CD14-positive monocyte (primary cell): ENCODE measurements at regions not wholly inside any gene's neighbourhood (a gene's known extent, or its start where the extent isn't known, plus 50 kb on each side); places are given as distances from the start of the nearest gene placed in this dataset.

ENCODE experiments used
- DNase-seq, 3 donors: peaks; one replicate each; pipeline ENCODE4 v3.0.0-alpha.2; 2011 to 2022
- H2AFZ ChIP-seq: 2 replicates; pipeline ENCODE4 v1.6.0; 2012; ENCODE audit warnings: mild to moderate bottlenecking, low read depth, low read length, inconsistent platforms; ENCODE audit not compliant: insufficient read depth, poor library complexity, severe bottlenecking
- H3K27ac ChIP-seq, 2 donors: 1 replicate in 1 of 2; 2 replicates in 1 of 2; pipeline ENCODE4 v1.5.1; 2012 to 2013; ENCODE audit warnings: low read length in 2 of 2, control low read depth in 1 of 2, inconsistent platforms in 1 of 2, low read depth in 1 of 2, mild to moderate bottlenecking in 1 of 2
- H3K27me3 ChIP-seq, 2 donors: one replicate each; pipeline versions ENCODE4 v1.6.0 to v1.6.1; 2011 to 2013; ENCODE audit warnings: low read length in 2 of 2; ENCODE audit not compliant: control insufficient read depth in 2 of 2, insufficient read depth in 2 of 2
- H3K36me3 ChIP-seq, 2 donors: replicated peaks in 1 of 2; 1 replicate in 1 of 2; 2 replicates in 1 of 2; pipeline versions ENCODE4 v1.5.1 to v1.6.1; 2012 to 2013; ENCODE audit warnings: low read length in 2 of 2, control low read depth in 1 of 2, inconsistent platforms in 1 of 2, mild to moderate bottlenecking in 1 of 2; ENCODE audit not compliant: insufficient read depth in 2 of 2, control insufficient read depth in 1 of 2
- H3K4me1 ChIP-seq, 2 donors: 1 replicate in 1 of 2; 2 replicates in 1 of 2; pipeline versions ENCODE4 v1.5.1 to v1.6.1; 2012 to 2013; ENCODE audit warnings: low read length in 2 of 2, control low read depth in 1 of 2, inconsistent platforms in 1 of 2, mild to moderate bottlenecking in 1 of 2, moderate library complexity in 1 of 2; ENCODE audit not compliant: insufficient read depth in 2 of 2, control insufficient read depth in 1 of 2
- H3K4me2 ChIP-seq: replicated peaks from 2 replicates; pipeline ENCODE3; 2012; ENCODE audit warnings: low read length, moderate library complexity, mild to moderate bottlenecking; ENCODE audit not compliant: poor library complexity, severe bottlenecking; ENCODE audit errors: extremely low read depth
- H3K4me3 ChIP-seq, 3 experiments: fragments of 200-600 bp in 1 of 3; sonication (generic) in 1 of 3; replicated peaks in 1 of 3; 1 replicate in 2 of 3; 2 replicates in 1 of 3; pipeline ENCODE4 v1.5.1; 2011 to 2013; ENCODE audit warnings: low read length in 3 of 3, mild to moderate bottlenecking in 3 of 3, control low read depth in 2 of 3, low read depth in 2 of 3, inconsistent platforms in 1 of 3, moderate library complexity in 1 of 3
- H3K79me2 ChIP-seq: 2 replicates; pipeline ENCODE4 v1.6.0; 2012; ENCODE audit warnings: mild to moderate bottlenecking, control low read depth, inconsistent platforms, low read length, moderate library complexity; ENCODE audit not compliant: insufficient read depth
- H3K9ac ChIP-seq: 2 replicates; pipeline ENCODE4 v1.6.0; 2017; ENCODE audit warnings: low read length, mild to moderate bottlenecking; ENCODE audit not compliant: insufficient read depth, poor library complexity, severe bottlenecking
- H3K9me3 ChIP-seq, 2 donors: replicated peaks in 1 of 2; 1 replicate in 1 of 2; 2 replicates in 1 of 2; pipeline versions ENCODE4 v1.5.1 to v1.6.1; 2012 to 2013; ENCODE audit warnings: low read length in 2 of 2, control low read depth in 1 of 2; ENCODE audit not compliant: control insufficient read depth in 1 of 2, insufficient read depth in 1 of 2
- H4K20me1 ChIP-seq: 2 replicates; pipeline ENCODE4 v1.6.0; 2012; ENCODE audit warnings: mild to moderate bottlenecking, low read length, control low read depth, moderate library complexity; ENCODE audit not compliant: insufficient read depth
- H3K27ac Mint-ChIP-seq, 7 donors: one replicate each; pipeline ENCODE4 v1.8.0; 2020; ENCODE audit warnings: mild to moderate bottlenecking in 7 of 7, mixed read lengths in 7 of 7, moderate library complexity in 6 of 7, inconsistent platforms in 2 of 7
- H3K27me3 Mint-ChIP-seq, 3 donors: one replicate each; pipeline ENCODE4 v1.8.0; 2021 to 2022; ENCODE audit warnings: low read depth in 3 of 3, mild to moderate bottlenecking in 3 of 3, mixed read lengths in 3 of 3, moderate library complexity in 3 of 3, inconsistent platforms in 1 of 3
- H3K36me3 Mint-ChIP-seq, 2 donors: one replicate each; pipeline ENCODE4 v1.8.0; 2020; ENCODE audit warnings: mixed read lengths in 2 of 2, inconsistent platforms in 1 of 2, mild to moderate bottlenecking in 1 of 2
- H3K4me1 Mint-ChIP-seq: one replicate; pipeline ENCODE4 v1.8.0; 2020; ENCODE audit warnings: mild to moderate bottlenecking, mixed read lengths
- H3K4me3 Mint-ChIP-seq, 2 donors: one replicate each; pipeline ENCODE4 v1.8.0; 2020; ENCODE audit warnings: mild to moderate bottlenecking in 2 of 2, mixed read lengths in 2 of 2, moderate library complexity in 1 of 2
- H3K9me3 Mint-ChIP-seq, 7 donors: one replicate each; pipeline ENCODE4 v1.8.0; 2020 to 2022; ENCODE audit warnings: mixed read lengths in 7 of 7, mild to moderate bottlenecking in 6 of 7, moderate library complexity in 6 of 7, inconsistent platforms in 2 of 7
- CTCF ChIP-seq: fragments of 200-600 bp; IDR thresholded peaks from one replicate; pipeline ENCODE4 v1.8.0; 2022; ENCODE audit warnings: antibody characterized with exemption, mild to moderate bottlenecking
- WGBS: methylation state at CpG from one replicate; pipeline ENCODE4 v1.1.5; 2013; ENCODE audit warnings: missing lambda C conversion rate; ENCODE audit not compliant: insufficient coverage; 5-methylcytosine and 5-hydroxymethylcytosine counted together
- intact Hi-C, 2 donors: fragments of 100-400 bp; cut with micrococcal nuclease; formaldehyde crosslinking; loops; one replicate each; pipeline versions ENCODE4 v1.15.0 to v1.15.1; 2023

DNA sequence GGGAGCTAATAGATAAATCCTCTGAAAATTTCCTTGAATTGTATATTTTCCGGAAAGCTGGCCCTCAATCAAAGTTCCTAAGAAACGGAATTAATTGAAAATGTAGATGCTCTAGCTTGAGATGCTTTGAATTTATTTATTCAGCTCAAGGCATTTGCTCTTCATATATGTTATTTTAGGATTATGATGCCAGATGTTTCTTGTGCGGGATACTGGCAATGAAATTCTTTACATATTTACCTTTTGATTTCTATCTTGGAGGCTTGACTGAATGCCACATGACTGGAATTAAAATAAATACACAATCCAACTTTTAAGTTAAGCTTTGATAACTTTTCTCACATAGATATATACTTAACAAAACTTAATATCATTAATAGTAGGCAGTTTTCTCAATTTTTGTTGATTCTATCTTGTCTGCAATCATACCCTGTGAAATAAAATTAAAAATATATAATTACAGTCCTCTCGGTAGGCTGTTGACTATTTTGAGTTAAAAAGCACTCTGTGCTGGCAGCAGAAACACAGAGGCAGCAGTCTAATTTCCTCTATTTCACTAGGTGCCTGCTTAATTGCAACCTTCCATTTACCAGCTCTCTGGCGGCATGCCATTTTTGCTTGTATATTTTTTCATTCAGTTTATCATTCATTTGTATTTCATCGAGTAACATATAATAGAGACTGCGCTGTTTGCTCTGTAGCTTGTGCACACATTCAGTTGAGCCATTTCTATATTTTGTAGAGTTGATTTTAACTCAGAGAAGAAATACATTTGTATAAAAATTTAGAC is 991.5 kb downstream of the ADGRL3 start:
- Histone ChIP-seq H3K9me3 (peaks cover 3 to 4% of the 10 kb centered on the region in 2 donors), H3K4me2 (no peak overlapping the region), H3K4me1 (no peaks in the 10 kb centered on the region), H3K27me3 (no peaks in the 10 kb centered on the region), H3K9ac (no peak overlapping the region), H4K20me1 (no peaks in the 10 kb centered on the region), H2AFZ (no peak overlapping the region), H3K79me2 (no peaks in the 10 kb centered on the region), H3K36me3 (no peaks in the 10 kb centered on the region), H3K27ac (no peak overlapping the region), H3K4me3 (no peak overlapping the region)
- peaks cover 0 to 3% (median 2%) of the 10 kb centered on the region in 3 donors for H3K27me3 Mint-ChIP-seq
- no peak overlapping the region for H3K27ac Mint-ChIP-seq
- peaks cover 0 to 5% (median 2%) of the 10 kb centered on the region in 7 donors for H3K9me3 Mint-ChIP-seq
- no peak for DNase-seq
- TF ChIP-seq CTCF, result no peak
- no peaks in the 10 kb centered on the region for H3K4me1 Mint-ChIP-seq
- no peak overlapping the region for H3K4me3 Mint-ChIP-seq
- intact Hi-C loops, result no loop called here
- H3K36me3 Mint-ChIP-seq, result no peaks in the 10 kb centered on the region
- WGBS, result no CpG with 5 or more reads among the region's 7 CpGs

DNA sequence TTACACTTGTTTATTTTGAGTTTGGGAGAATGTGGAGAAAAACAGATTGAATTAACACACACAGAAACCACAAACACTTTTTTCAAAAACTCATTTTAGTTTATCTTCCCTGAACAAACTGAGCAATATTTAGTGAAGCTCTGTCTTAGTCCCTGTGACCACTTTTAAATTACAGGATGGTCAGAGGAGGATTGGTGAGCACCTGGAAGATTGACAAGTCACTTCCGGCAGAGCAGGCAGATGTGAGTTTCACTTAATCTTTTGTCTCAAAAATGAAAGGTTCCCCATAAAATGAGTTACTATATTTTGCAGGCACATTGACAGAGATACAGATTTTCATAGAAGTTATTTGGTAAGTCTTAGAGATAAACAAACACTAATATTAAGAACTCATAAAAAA is 970.1 kb downstream of the ADGRL3 start:
- H3K36me3 Mint-ChIP-seq, result no peaks in the 10 kb centered on the region
- peaks cover 0 to 2% (median 0%) of the 10 kb centered on the region in 3 donors for H3K27me3 Mint-ChIP-seq
- H3K9me3 Mint-ChIP-seq, result peaks cover 0 to 4% (median 0%) of the 10 kb centered on the region in 7 donors
- no peak overlapping the region for H3K27ac ChIP-seq
- no peak for DNase-seq
- no peaks in the 10 kb centered on the region for H3K36me3 ChIP-seq
- H3K4me1 ChIP-seq, result no peaks in the 10 kb centered on the region
- TF ChIP-seq CTCF, result no peak
- H3K79me2 ChIP-seq, result no peaks in the 10 kb centered on the region
- no peaks in the 10 kb centered on the region for H3K4me1 Mint-ChIP-seq
- H3K4me3 ChIP-seq, result no peak overlapping the region
- no peaks in the 10 kb centered on the region for H4K20me1 ChIP-seq
- H3K9ac ChIP-seq, result no peak overlapping the region
- no peaks in the 10 kb centered on the region for H3K9me3 ChIP-seq
- intact Hi-C loops, result no loop called here
- H2AFZ ChIP-seq, result no peak overlapping the region
- H3K4me3 Mint-ChIP-seq, result no peak overlapping the region
- no peak overlapping the region for H3K4me2 ChIP-seq
- no peaks in the 10 kb centered on the region for H3K27me3 ChIP-seq
- H3K27ac Mint-ChIP-seq, result no peak overlapping the region
- WGBS, result no CpG with 5 or more reads among the region's 1 CpG
